ENCODE measurements at regions not wholly inside any gene's neighbourhood (a gene's known extent, or its start where the extent isn't known, plus 50 kb on each side); places are given as distances from the start of the nearest gene placed in this dataset.

DNA sequence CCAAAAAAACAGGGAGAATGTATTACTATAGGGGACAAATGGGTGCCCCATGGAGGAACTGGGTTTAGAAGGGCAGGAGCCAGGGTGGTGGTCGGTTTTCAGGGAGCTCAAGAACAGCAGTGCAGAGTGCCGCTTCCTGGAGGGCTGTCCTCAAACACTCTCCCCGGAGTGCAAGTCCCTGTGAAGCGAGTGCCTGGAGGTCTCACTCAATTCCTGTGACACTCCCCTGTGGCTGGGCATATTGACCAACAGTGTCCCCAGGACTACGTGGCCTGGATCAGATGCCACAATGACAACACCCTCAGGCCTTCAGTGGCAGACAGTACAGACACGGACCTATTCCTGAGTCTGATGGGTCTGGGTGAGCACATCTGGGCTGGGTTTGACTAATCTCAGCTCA, 412.1 kb upstream of the IRX2 start:
- H3K4me1 ChIP-seq (ENCODE audit: insufficient read depth, low read length), result peaks cover 19% of the 10 kb centered on the region
- no peaks in the 10 kb centered on the region for H4K20me1 ChIP-seq (ENCODE audit: insufficient read depth, low read length)
- no peak overlapping the region for H3K27ac ChIP-seq (ENCODE audit: low read length)
- no peak overlapping the region for H3K9ac ChIP-seq (ENCODE audit: low read depth, low read length)
- no peaks in the 10 kb centered on the region for H3K79me2 ChIP-seq (ENCODE audit: insufficient read depth, low read length)
- H3K36me3 ChIP-seq (ENCODE audit: insufficient read depth, low read length), result no peaks in the 10 kb centered on the region
- H3K4me3 ChIP-seq (ENCODE audit: low read depth in 1 of 2, low read length in 2 of 2), result no peak overlapping the region
- H2AFZ ChIP-seq (ENCODE audit: low read depth, low read length), result no peak overlapping the region
- ATAC-seq (ENCODE audit: insufficient read depth, low read depth) (no peak), DNase-seq (no peak)
- no peak overlapping the region for H3K4me2 ChIP-seq (ENCODE audit: insufficient read depth, low read length)
- TF ChIP-seq, protein P1, sequence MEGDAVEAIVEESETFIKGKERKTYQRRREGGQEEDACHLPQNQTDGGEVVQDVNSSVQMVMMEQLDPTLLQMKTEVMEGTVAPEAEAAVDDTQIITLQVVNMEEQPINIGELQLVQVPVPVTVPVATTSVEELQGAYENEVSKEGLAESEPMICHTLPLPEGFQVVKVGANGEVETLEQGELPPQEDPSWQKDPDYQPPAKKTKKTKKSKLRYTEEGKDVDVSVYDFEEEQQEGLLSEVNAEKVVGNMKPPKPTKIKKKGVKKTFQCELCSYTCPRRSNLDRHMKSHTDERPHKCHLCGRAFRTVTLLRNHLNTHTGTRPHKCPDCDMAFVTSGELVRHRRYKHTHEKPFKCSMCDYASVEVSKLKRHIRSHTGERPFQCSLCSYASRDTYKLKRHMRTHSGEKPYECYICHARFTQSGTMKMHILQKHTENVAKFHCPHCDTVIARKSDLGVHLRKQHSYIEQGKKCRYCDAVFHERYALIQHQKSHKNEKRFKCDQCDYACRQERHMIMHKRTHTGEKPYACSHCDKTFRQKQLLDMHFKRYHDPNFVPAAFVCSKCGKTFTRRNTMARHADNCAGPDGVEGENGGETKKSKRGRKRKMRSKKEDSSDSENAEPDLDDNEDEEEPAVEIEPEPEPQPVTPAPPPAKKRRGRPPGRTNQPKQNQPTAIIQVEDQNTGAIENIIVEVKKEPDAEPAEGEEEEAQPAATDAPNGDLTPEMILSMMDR (IDR thresholded peaks at IDR 0.05; ENCODE audit: borderline replicate concordance, extremely low read depth, low read length, poor library complexity, severe bottlenecking), result no peak
- no peak for TF ChIP-seq EZH2 (IDR thresholded peaks at IDR 0.05; ENCODE audit: borderline replicate concordance, low read depth, low read length, severe bottlenecking)
- H3K27me3 ChIP-seq (ENCODE audit: insufficient read depth, low read length, poor library complexity), result no peaks in the 10 kb centered on the region
- peaks cover 25% of the 10 kb centered on the region for H3K9me3 ChIP-seq (ENCODE audit: insufficient read depth, low read length, severe bottlenecking)

DNA sequence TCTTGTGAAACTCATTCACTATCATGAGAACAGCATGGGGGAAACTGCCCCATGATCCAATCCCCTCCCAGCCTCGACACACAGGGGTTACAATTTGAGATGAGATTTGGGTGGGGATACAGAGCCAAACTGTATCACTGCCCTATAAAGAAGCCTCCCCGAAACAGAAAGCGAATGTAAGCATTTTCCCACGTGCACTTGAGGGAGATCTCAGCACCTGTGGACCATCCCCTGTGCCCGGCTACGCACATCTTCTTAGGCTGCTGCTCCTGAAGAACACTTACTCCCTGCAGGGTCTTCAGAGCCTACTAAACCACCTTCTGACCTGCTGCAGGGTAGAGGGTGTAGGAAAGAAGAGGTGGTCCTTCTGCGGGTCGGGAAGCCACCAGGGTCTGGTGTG, 410.2 kb upstream of the IRX2 start:
- no peak overlapping the region for H3K4me2 ChIP-seq (ENCODE audit: insufficient read depth, low read length)
- no peak for TF ChIP-seq EZH2 (IDR thresholded peaks at IDR 0.05; ENCODE audit: borderline replicate concordance, low read depth, low read length, severe bottlenecking)
- TF ChIP-seq, protein P1 (IDR thresholded peaks at IDR 0.05; ENCODE audit: borderline replicate concordance, extremely low read depth, low read length, poor library complexity, severe bottlenecking), result no peak
- no peak overlapping the region for H3K27ac ChIP-seq (ENCODE audit: low read length)
- peaks cover 10% of the 10 kb centered on the region for H3K9me3 ChIP-seq (ENCODE audit: insufficient read depth, low read length, severe bottlenecking)
- peaks cover 33% of the 10 kb centered on the region for H3K4me1 ChIP-seq (ENCODE audit: insufficient read depth, low read length)
- H3K27me3 ChIP-seq (ENCODE audit: insufficient read depth, low read length, poor library complexity), result no peaks in the 10 kb centered on the region
- H3K36me3 ChIP-seq (ENCODE audit: insufficient read depth, low read length), result no peaks in the 10 kb centered on the region
- H3K79me2 ChIP-seq (ENCODE audit: insufficient read depth, low read length), result no peaks in the 10 kb centered on the region
- H4K20me1 ChIP-seq (ENCODE audit: insufficient read depth, low read length), result no peaks in the 10 kb centered on the region
- ATAC-seq (ENCODE audit: insufficient read depth, low read depth) (peak; percentile 41; the same call in 1 of the 3 replicates), DNase-seq (no peak)
- H2AFZ ChIP-seq (ENCODE audit: low read depth, low read length), result no peak overlapping the region
- H3K9ac ChIP-seq (ENCODE audit: low read depth, low read length), result no peak overlapping the region
- H3K4me3 ChIP-seq (ENCODE audit: low read depth in 1 of 2, low read length in 2 of 2), result no peak overlapping the region

DNA sequence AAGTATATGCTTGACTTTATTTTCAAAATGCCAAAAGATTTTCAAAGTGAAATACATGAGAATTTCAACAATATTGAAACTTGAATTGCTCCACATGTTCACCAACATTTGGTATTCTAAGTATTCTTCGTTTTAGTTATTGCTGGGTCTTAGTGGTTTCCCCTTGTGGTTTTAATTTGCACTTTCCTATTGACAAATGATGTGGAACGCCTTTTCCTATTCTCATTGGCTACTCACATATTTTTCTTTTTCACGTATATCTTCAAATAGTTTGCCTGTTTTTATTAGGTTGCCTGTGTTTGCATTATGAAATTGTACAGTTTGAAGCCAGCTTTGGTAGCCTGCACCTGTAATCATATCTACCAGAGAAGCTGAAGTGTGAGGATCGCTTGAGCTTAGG, 405.7 kb upstream of the IRX2 start:
- no peak overlapping the region for H3K4me2 ChIP-seq (ENCODE audit: insufficient read depth, low read length)
- H3K4me1 ChIP-seq (ENCODE audit: insufficient read depth, low read length), result peaks cover 28% of the 10 kb centered on the region
- H3K9me3 ChIP-seq (ENCODE audit: insufficient read depth, low read length, severe bottlenecking), result peaks cover 3% of the 10 kb centered on the region
- no peak overlapping the region for H3K4me3 ChIP-seq (ENCODE audit: low read depth in 1 of 2, low read length in 2 of 2)
- peak; percentile 63 for ATAC-seq (ENCODE audit: insufficient read depth, low read depth)
- no peaks in the 10 kb centered on the region for H3K79me2 ChIP-seq (ENCODE audit: insufficient read depth, low read length)
- DNase-seq, result no peak
- no peak overlapping the region for H3K9ac ChIP-seq (ENCODE audit: low read depth, low read length)
- no peak for TF ChIP-seq EZH2 (IDR thresholded peaks at IDR 0.05; ENCODE audit: borderline replicate concordance, low read depth, low read length, severe bottlenecking)
- TF ChIP-seq, protein P1 (IDR thresholded peaks at IDR 0.05; ENCODE audit: borderline replicate concordance, extremely low read depth, low read length, poor library complexity, severe bottlenecking), result no peak
- no peaks in the 10 kb centered on the region for H4K20me1 ChIP-seq (ENCODE audit: insufficient read depth, low read length)
- H3K36me3 ChIP-seq (ENCODE audit: insufficient read depth, low read length), result no peaks in the 10 kb centered on the region
- H3K27me3 ChIP-seq (ENCODE audit: insufficient read depth, low read length, poor library complexity), result no peaks in the 10 kb centered on the region
- H3K27ac ChIP-seq (ENCODE audit: low read length), result no peak overlapping the region
- no peak overlapping the region for H2AFZ ChIP-seq (ENCODE audit: low read depth, low read length)

DNA sequence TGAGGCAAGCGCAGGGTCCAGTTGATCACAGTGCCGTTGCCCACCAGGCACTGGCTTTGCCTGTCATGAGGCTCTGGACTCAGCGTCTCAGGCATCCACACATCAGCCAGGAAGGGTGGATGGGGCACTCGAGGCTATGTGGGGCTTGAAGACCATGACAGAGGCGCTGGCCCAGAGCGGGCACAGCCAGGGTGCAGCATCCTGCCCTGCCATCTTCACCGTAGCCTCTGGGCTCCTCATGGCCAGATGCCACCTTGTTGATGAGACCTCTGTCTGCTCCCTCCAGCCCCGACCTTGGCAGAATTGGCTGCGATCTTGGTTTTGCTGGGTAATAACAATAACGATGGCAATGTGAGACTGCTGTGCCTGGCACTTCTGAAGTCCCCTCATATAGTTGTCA, 404.2 kb upstream of the IRX2 start:
- Histone ChIP-seq H3K27ac (ENCODE audit: low read length) (no peak overlapping the region), H3K27me3 (ENCODE audit: insufficient read depth, low read length, poor library complexity) (no peaks in the 10 kb centered on the region), H3K4me1 (ENCODE audit: insufficient read depth, low read length) (peaks cover 28% of the 10 kb centered on the region), H3K4me2 (ENCODE audit: insufficient read depth, low read length) (no peak overlapping the region), H4K20me1 (ENCODE audit: insufficient read depth, low read length) (no peaks in the 10 kb centered on the region), H3K9ac (ENCODE audit: low read depth, low read length) (no peak overlapping the region), H3K9me3 (ENCODE audit: insufficient read depth, low read length, severe bottlenecking) (peaks cover 3% of the 10 kb centered on the region), H3K4me3 (ENCODE audit: low read depth in 1 of 2, low read length in 2 of 2) (no peak overlapping the region), H2AFZ (ENCODE audit: low read depth, low read length) (no peak overlapping the region), H3K36me3 (ENCODE audit: insufficient read depth, low read length) (no peaks in the 10 kb centered on the region), H3K79me2 (ENCODE audit: insufficient read depth, low read length) (no peaks in the 10 kb centered on the region)
- ATAC-seq (ENCODE audit: insufficient read depth, low read depth) (no peak), DNase-seq (no peak)
- TF ChIP-seq, protein P1 (IDR thresholded peaks at IDR 0.05; ENCODE audit: borderline replicate concordance, extremely low read depth, low read length, poor library complexity, severe bottlenecking), result no peak
- no peak for TF ChIP-seq EZH2 (IDR thresholded peaks at IDR 0.05; ENCODE audit: borderline replicate concordance, low read depth, low read length, severe bottlenecking)

Measured in DND-41 (cell line).